Astrocyte of the spinal cord (primary cell): ENCODE measurements at regions not wholly inside any gene's neighbourhood (a gene's known extent, or its start where the extent isn't known, plus 50 kb on each side); places are given as distances from the start of the nearest gene placed in this dataset.

ENCODE experiments used
- DNase-seq: peaks from one replicate; pipeline ENCODE4 v3.0.0; 2011; ENCODE audit warnings: low read depth, low spot score
- H3K4me3 ChIP-seq: 2 replicates; pipeline ENCODE4 v1.5.1; 2011; ENCODE audit warnings: low read depth, mild to moderate bottlenecking, low read length, moderate library complexity
- in situ Hi-C: cut with HindIII; loops from 2 replicates; pipeline ENCODE4 v1.10.0; 2017; ENCODE audit warnings: low sequenced_read_pairs
- TF ChIP-seq, protein P1 (sequence below): IDR thresholded peaks from 2 replicates; pipeline ENCODE4 v1.5.1; 2012; ENCODE audit warnings: low read depth, mild to moderate bottlenecking, low read length, inconsistent platforms

DNA sequence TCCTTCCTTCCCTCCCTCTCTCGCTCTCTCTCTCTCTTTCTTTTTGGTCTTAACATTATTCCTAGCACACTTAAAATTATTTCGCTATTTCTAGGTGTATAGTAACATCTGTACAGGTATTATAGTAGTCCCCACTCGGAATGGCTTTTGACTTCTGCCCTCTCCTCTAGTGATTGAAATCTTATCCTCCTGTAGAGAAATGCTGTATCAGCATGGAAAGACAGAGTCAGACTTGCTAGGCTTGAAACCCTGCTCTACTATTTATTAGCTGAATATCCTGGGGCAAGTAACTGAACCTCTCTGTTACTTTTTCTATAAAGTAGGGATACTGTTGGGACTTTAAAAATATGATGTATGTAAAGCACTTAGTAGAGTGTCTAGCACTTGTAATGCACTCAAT, 681.9 kb upstream of the C9orf72 start:
- in situ Hi-C loops = no loop called here
- TF ChIP-seq, protein P1, sequence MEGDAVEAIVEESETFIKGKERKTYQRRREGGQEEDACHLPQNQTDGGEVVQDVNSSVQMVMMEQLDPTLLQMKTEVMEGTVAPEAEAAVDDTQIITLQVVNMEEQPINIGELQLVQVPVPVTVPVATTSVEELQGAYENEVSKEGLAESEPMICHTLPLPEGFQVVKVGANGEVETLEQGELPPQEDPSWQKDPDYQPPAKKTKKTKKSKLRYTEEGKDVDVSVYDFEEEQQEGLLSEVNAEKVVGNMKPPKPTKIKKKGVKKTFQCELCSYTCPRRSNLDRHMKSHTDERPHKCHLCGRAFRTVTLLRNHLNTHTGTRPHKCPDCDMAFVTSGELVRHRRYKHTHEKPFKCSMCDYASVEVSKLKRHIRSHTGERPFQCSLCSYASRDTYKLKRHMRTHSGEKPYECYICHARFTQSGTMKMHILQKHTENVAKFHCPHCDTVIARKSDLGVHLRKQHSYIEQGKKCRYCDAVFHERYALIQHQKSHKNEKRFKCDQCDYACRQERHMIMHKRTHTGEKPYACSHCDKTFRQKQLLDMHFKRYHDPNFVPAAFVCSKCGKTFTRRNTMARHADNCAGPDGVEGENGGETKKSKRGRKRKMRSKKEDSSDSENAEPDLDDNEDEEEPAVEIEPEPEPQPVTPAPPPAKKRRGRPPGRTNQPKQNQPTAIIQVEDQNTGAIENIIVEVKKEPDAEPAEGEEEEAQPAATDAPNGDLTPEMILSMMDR = no peak

DNA sequence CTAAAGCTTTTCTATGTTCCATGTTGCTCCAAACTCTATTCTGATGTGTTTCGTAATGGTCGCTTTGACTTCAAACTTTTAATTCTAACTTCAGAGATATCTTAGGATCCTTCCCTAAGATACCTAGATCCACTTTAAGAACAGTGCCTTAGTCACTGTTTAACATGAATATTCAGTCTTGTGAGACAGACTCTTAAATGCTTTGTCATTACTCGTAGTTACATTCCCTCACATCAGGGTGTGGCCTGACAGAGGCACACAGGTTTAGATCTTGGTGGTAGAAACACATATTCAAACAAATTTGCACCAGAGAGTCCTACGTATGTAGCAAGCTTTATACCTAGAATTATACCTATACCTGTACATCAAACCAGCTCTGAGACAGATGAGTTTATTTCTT, 687.0 kb upstream of the C9orf72 start:
- in situ Hi-C loops = no loop called here
- H3K4me3 ChIP-seq = no peak overlapping the region
- TF ChIP-seq, protein P1 = no peak
- no peak for DNase-seq

More for the DNA sequence above, 681.9 kb upstream of the C9orf72 start:
- DNase-seq = no peak
- H3K4me3 ChIP-seq = no peak overlapping the region

DNA sequence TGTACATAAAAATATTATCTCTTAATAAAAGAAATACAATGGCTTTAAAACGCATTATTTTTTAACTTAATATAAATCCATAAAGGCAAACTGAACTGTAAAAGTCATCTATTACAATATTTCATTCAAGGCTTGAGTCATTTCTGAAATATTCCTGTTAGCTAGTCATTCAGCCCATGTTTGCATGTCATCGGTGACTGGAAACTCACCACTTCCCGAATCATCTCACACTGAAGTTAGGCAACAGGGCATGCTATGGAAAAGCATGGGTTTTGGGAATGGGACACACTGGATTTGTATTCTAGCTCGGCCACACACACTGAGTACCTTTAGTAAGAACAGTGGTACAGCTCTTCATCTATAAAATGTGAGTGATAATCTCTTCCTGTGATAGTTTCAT, 691.1 kb upstream of the C9orf72 start:
- TF ChIP-seq, protein P1 = no peak
- H3K4me3 ChIP-seq = no peak overlapping the region
- peak; percentile 14 for DNase-seq
- in situ Hi-C loops = no loop called here

DNA sequence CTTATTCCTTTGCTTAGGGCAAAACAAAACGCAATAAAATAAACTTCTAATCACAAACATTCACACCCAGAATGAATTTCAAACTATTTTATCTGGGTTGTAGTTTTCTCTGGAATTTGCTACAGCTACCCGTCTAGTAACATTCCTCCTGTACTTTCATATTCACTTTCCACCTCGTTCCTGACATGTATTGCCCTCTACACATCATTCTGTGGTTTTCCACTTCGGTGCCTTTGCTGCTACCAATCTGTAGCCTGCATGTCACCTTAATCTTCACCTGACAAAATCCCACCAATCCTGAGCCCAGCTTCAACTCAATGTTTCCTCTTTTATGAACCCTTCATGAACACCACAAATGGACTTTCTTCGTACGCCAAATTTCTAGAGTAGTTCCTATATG, 694.1 kb upstream of the C9orf72 start:
- H3K4me3 ChIP-seq = no peak overlapping the region
- in situ Hi-C loops = no loop called here
- TF ChIP-seq, protein P1 = no peak
- no peak for DNase-seq

DNA sequence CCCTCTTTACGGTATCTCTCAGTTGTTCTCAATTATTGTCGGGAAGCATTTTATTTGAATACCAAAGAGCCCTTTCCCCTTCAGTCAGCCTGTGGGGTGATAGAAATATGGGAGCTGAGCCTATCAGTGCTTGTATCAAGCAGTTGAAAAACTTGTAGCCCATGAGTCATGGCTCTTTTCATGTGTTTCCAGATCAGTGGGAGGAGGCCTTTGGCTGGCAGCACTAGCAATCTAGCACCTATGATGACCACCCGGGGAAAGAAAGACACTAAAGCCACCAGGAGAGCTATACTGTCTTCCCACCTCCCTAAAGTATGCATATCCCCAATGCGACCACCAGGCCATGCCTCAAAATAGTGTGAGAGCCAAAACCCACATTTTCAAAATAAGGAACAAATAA, 696.9 kb upstream of the C9orf72 start:
- no peak overlapping the region for H3K4me3 ChIP-seq
- TF ChIP-seq, protein P1 = no peak
- no peak for DNase-seq
- in situ Hi-C loops = no loop called here

DNA sequence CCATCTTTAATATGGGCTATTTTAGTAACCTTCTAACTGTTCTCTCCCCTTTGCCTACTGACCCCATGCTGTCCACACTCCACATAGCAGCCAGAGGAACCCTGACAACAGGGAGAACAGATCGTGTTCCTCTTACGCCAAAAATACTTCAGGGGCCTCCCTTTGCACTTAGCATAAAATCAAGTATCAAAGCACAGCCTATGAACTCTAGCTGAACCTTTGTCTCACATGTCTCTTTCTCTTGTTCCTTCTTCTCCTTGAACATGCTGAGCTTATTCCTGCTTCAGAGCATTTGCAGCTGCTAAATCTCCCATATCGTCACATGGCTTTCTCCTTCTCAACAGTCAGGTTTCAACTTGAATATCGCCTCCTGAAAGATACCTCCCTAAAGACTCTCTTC, 698.8 kb upstream of the C9orf72 start:
- no peak for DNase-seq
- in situ Hi-C loops = no loop called here
- TF ChIP-seq, protein P1 = no peak
- no peak overlapping the region for H3K4me3 ChIP-seq

DNA sequence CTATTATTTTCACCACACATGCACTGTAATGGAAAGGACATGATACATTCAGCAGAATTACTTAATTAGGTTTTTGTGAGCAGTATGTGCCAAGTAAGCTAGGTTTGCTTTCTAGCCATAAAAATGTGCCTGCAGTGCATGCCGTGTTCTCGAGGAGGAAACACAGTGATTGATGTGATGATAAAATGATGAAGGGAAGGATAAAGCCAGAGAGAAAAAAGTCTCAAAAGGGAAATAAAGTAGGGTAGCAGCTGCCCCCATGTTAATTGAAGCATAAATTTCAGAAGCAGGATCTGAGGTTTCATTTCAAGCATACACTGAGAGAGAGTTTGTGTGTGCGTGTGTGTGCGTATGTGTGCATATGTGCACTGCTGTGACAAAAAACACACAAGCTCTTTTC, 714.2 kb upstream of the C9orf72 start:
- no peak for DNase-seq
- TF ChIP-seq, protein P1 = no peak
- in situ Hi-C loops = no loop called here
- H3K4me3 ChIP-seq = no peak overlapping the region
